Activated naive CD4-positive, alpha-beta T cell treated with anti-CD3 and anti-CD28 coated beads, Interleukin-2, amount 50 U/mL, for 72 hours (primary cell): ENCODE measurements at regions not wholly inside any gene's neighbourhood (a gene's known extent, or its start where the extent isn't known, plus 50 kb on each side); places are given as distances from the start of the nearest gene placed in this dataset.
A peak's percentile ranks its signal among the peaks of the same experiment; 100 is the strongest.
"Not testable (repeated sequence)": the region's sequence is repeated elsewhere in the genome, so short reads cannot be mapped to it uniquely, and the experiment has no call there.

Source experiments
- ATAC-seq, 2 donors: fragments of 150-1000 bp; cut with Tn5 transposase; 2 replicates each; pipeline ENCODE4 v1.10.0; 2021; ENCODE audit warnings: mild to moderate bottlenecking in 2 of 2, moderate library complexity in 2 of 2
- DNase-seq, 2 donors: peaks; one replicate each; pipeline ENCODE4 v3.0.0; 2021 to 2022; ENCODE audit warnings: low spot score in 2 of 2
- H3K27ac Mint-ChIP-seq, 2 donors: one replicate each; pipeline ENCODE4 v1.8.0; 2022; ENCODE audit warnings: mild to moderate bottlenecking in 2 of 2, mixed read lengths in 2 of 2
- H3K36me3 Mint-ChIP-seq, 2 donors: one replicate each; pipeline ENCODE4 v1.8.0; 2022; ENCODE audit warnings: mixed read lengths in 2 of 2
- H3K9me3 Mint-ChIP-seq, 2 donors: one replicate each; pipeline ENCODE4 v1.8.0; 2022; ENCODE audit warnings: mixed read lengths in 2 of 2

DNA sequence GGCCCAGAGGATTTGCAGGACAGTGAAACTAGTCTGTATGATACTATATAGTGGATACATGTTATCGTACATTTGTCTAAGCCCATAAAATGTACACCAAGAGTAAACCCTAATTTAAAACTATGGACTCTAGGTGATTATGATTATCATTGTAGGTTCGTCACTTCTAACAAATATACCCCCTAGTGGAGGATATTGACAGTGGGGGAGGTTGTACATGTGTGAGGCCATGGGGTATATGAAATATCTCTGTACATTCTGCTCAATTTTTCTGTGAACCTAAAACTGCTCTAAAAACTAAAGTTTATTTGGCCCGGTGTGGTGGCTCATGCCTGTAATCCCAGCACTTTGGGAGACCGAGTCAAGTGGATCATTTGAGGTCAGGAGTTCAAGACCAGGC is 81.2 kb upstream of the CAB39 start:
- ATAC-seq (no peak), DNase-seq (no peak)
- H3K9me3 Mint-ChIP-seq = no peaks in the 10 kb centered on the region
- H3K27ac Mint-ChIP-seq = no peak overlapping the region
- no peaks in the 10 kb centered on the region for H3K36me3 Mint-ChIP-seq

DNA sequence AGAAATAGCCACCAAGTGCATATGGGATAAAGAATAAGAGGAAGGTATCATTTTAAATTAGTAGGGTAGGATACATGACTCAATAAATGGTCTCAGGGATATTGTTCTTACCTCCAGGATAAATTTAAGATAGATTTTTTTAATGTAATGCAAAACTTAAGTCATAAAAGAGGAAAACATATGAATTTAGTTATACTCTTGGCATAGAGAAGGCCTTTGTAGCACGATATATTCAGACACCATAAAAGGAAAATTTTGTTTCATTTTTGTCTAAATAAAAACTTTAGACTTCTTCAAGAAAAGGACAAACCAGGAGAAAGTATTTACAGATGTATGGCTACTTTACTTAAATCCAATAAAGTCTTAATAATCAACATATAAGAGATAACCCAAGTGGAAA is 78.5 kb upstream of the CAB39 start:
- Mint-ChIP-seq H3K27ac (no peak overlapping the region), H3K9me3 (peaks cover 0 to 5% of the 10 kb centered on the region in 2 donors), H3K36me3 (peaks cover 0 to 4% of the 10 kb centered on the region in 2 donors)
- DNase-seq (no peak), ATAC-seq (no peak)

- not testable (repeated sequence) for H3K27ac Mint-ChIP-seq, ATAC-seq, H3K9me3 Mint-ChIP-seq, H3K36me3 Mint-ChIP-seq
- DNase-seq = peak in 1 of 2 donors; percentile 6
These were observed 77.8 kb upstream of the CAB39 start for GRCh38 chr2:230634721-230635313.

GRCh38 chr2:230636684-230637271 is 75.9 kb upstream of the CAB39 start:
- Mint-ChIP-seq H3K36me3 (peaks cover 0 to 4% of the 10 kb centered on the region in 2 donors), H3K27ac (peak overlapping the region in 1 of 2 donors; percentile 73), H3K9me3 (peaks cover 0 to 5% of the 10 kb centered on the region in 2 donors)
- DNase-seq = peak in 1 of 2 donors; percentile 4
- peak; percentile 81 to 94 for ATAC-seq

GRCh38 chr2:230637486-230637885 is 75.2 kb upstream of the CAB39 start:
- H3K9me3 Mint-ChIP-seq, ATAC-seq, H3K36me3 Mint-ChIP-seq: not testable (repeated sequence)
- DNase-seq = peak in 1 of 2 donors; percentile 33
- peak overlapping the region in 1 of 2 donors; percentile 73 for H3K27ac Mint-ChIP-seq

- H3K27ac Mint-ChIP-seq = no peak overlapping the region
- H3K9me3 Mint-ChIP-seq = peaks cover 5 to 10% of the 10 kb centered on the region in 2 donors
- peaks cover 4 to 5% of the 10 kb centered on the region in 2 donors for H3K36me3 Mint-ChIP-seq
- DNase-seq = no peak
- no peak for ATAC-seq
These were observed 72.1 kb upstream of the CAB39 start for GRCh38 chr2:230640540-230641011.

GRCh38 chr2:230642966-230643365 is 69.7 kb upstream of the CAB39 start:
- no peak for ATAC-seq
- H3K27ac Mint-ChIP-seq = peak overlapping the region; percentile 96 to 97
- H3K36me3 Mint-ChIP-seq = peaks cover 5 to 19% of the 10 kb centered on the region in 2 donors
- peaks cover 10% of the 10 kb centered on the region in 2 donors for H3K9me3 Mint-ChIP-seq
- peak in 1 of 2 donors; percentile 23 for DNase-seq

GRCh38 chr2:230643576-230644291 is 68.9 kb upstream of the CAB39 start:
- H3K9me3 Mint-ChIP-seq = peaks cover 10 to 14% of the 10 kb centered on the region in 2 donors
- ATAC-seq (peak; percentile 93), DNase-seq (peak; percentile 45 to 56)
- H3K36me3 Mint-ChIP-seq = peaks cover 5 to 23% of the 10 kb centered on the region in 2 donors
- H3K27ac Mint-ChIP-seq = peak overlapping the region; percentile 96 to 97

- peak in 1 of 2 donors; percentile 56 for DNase-seq
These were observed 68.2 kb upstream of the CAB39 start for GRCh38 chr2:230644356-230644935.

DNA sequence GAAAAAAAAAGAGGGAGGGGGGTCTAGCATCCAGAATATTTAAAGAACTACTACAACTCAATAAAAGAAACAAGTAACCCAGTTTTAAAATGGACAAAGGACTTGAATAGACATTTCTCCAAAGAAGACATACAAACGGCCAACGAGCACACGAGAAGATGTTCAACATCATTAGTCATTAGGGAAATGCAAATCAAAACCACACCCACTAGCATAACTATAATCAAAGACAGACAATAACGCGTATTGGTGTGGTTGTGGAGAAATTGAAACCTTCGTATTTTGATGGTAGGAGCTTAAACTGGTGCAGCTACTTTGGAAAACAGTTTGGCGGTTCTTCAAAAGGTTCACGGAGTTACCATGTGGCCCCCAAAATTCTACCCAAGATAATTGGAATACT is 64.3 kb upstream of the CAB39 start:
- H3K9me3 Mint-ChIP-seq = peaks cover 10 to 20% of the 10 kb centered on the region in 2 donors
- DNase-seq (no peak), ATAC-seq (no peak)
- H3K36me3 Mint-ChIP-seq = peaks cover 5 to 23% of the 10 kb centered on the region in 2 donors
- H3K27ac Mint-ChIP-seq = no peak overlapping the region

More at GRCh38 chr2:230644356-230644935, 68.2 kb upstream of the CAB39 start:
- H3K36me3 Mint-ChIP-seq = peaks cover 5 to 23% of the 10 kb centered on the region in 2 donors
- H3K9me3 Mint-ChIP-seq = peaks cover 10 to 14% of the 10 kb centered on the region in 2 donors
- ATAC-seq = peak; percentile 23 to 32
- H3K27ac Mint-ChIP-seq = peak overlapping the region; percentile 96 to 97

GRCh38 chr2:230650585-230651137 is 62.0 kb upstream of the CAB39 start:
- Mint-ChIP-seq H3K36me3 (peaks cover 0 to 23% of the 10 kb centered on the region in 2 donors), H3K9me3 (peaks cover 3 to 20% of the 10 kb centered on the region in 2 donors), H3K27ac (no peak overlapping the region)
- DNase-seq (no peak), ATAC-seq (no peak)

DNA sequence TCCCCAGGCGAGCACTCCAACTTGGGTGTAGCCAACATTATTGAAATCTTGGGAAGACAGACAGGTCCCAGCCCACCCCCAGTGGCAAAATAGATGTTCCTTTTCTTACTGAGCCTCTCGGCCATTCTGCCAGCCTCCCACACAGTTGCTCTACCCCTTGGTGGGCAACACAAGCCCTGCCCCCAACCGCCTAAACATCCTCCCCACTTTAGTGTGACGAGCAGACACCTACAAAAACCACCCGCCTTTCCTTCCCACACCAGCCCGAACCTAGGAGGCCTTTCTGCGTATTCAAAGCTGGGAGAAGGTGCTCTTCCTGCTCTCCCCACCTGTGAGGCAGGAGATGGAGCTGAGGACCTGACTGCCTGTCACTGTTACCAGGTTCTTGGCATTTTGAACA is 58.6 kb upstream of the CAB39 start:
- Mint-ChIP-seq H3K27ac (peak overlapping the region in 1 of 2 donors; percentile 5), H3K9me3 (peaks cover 3 to 5% of the 10 kb centered on the region in 2 donors), H3K36me3 (no peaks in the 10 kb centered on the region)
- ATAC-seq = no peak
- DNase-seq = no peak

- no peaks in the 10 kb centered on the region for H3K9me3 Mint-ChIP-seq
- ATAC-seq (no peak), DNase-seq (no peak)
- H3K36me3 Mint-ChIP-seq = no peaks in the 10 kb centered on the region
- peak overlapping the region; percentile 98 to 99 for H3K27ac Mint-ChIP-seq
These were observed 55.2 kb upstream of the CAB39 start for GRCh38 chr2:230657462-230657861.

GRCh38 chr2:230657906-230658305 is 54.7 kb upstream of the CAB39 start:
- H3K36me3 Mint-ChIP-seq = no peaks in the 10 kb centered on the region
- H3K9me3 Mint-ChIP-seq = no peaks in the 10 kb centered on the region
- peak overlapping the region; percentile 98 to 99 for H3K27ac Mint-ChIP-seq
- no peak for DNase-seq
- ATAC-seq = no peak

- no peaks in the 10 kb centered on the region for H3K9me3 Mint-ChIP-seq
- H3K27ac Mint-ChIP-seq = peak overlapping the region; percentile 98 to 99
- peaks cover 0 to 4% of the 10 kb centered on the region in 2 donors for H3K36me3 Mint-ChIP-seq
- DNase-seq (no peak), ATAC-seq (no peak)
These were observed 54.1 kb upstream of the CAB39 start for GRCh38 chr2:230658577-230658876.

DNA sequence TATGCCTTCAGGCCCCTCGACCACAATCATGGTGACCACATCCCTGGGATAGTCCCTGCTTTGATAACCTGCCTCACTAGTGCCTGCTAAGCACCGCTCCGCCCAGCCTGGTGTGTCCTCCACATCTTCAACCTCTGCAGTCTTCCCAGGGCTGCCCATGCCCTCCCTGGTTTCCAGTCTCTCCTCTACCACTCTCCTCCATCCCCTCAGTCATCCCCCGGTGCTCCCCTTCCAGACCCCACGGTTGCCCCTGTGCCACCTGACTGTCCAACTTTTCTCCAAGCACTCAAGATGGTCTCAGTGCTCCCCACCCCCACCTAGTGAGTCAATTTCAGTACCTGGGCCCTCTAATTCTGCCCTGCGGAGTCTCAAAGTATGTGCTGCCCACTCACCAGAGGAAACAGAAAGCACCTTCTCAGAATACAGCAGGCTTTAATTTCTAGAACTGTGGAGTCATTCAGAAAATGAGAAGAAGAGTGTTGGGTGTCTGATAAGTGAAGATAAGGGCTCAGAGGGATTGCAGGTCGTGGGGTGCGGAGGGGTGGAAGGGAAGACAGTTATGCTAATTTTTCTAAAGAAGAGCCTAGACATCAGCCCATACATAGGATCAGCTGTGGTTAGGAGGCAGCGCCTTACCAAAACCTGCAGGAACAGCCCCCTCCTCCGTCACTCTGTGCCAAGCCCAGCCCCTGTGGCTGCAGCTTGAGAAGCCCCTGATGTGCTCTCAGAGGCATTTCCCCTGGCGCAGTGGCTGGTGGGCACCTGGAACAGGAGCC is 53.6 kb upstream of the CAB39 start:
- Mint-ChIP-seq H3K9me3 (no peaks in the 10 kb centered on the region), H3K36me3 (peaks cover 0 to 6% of the 10 kb centered on the region in 2 donors), H3K27ac (peak overlapping the region; percentile 98 to 99)
- ATAC-seq (peak; percentile 75 to 76), DNase-seq (peak; percentile 65 to 76)
